OCI-LY7 (cell line): ENCODE measurements at regions not wholly inside any gene's neighbourhood (a gene's known extent, or its start where the extent isn't known, plus 50 kb on each side); places are given as distances from the start of the nearest gene placed in this dataset.

Experiments used
- BruUV-seq: library from RNA; stranded (reverse); fragments of 400-500 nt; replicated peaks from 2 replicates; lab custom pipeline; 2021; lab: Mats Ljungman, UMichigan
- CTCF ChIA-PET: fragments of 300-600 bp; sonication (Branson Sonifier 250); formaldehyde crosslinking; loops from one replicate; lab custom pipeline; 2022; ENCODE audit warnings: antibody characterized with exemption; ENCODE audit not compliant: unreplicated experiment; lab: Charles Lee
- POLR2A ChIA-PET: fragments of 300-600 bp; sonication (Branson Sonifier 250); formaldehyde crosslinking; loops from one replicate; lab custom pipeline; 2022; ENCODE audit warnings: antibody characterized with exemption; lab: Charles Lee
- DNase-seq: peaks from one replicate; pipeline ENCODE4 v3.0.0-alpha.2; 2015; ENCODE audit warnings: low spot score
- H2AFZ ChIP-seq: fragments of 200-600 bp; sonication (generic), shearing (Covaris generic); 2 replicates; pipeline ENCODE4 v1.6.1; 2014; ENCODE audit warnings: mild to moderate bottlenecking, antibody characterized with exemption, low read length, moderate library complexity
- H3K27ac ChIP-seq: fragments of 200-600 bp; sonication (generic); 2 replicates; pipeline ENCODE4 v1.5.1; 2014; ENCODE audit warnings: mixed run types, low read depth, mild to moderate bottlenecking, moderate library complexity, low read length, inconsistent platforms; ENCODE audit not compliant: poor library complexity, severe bottlenecking
- H3K36me3 ChIP-seq: fragments of 200-600 bp; sonication (generic); 2 replicates; pipeline ENCODE4 v1.6.1; 2014; ENCODE audit warnings: mild to moderate bottlenecking, antibody characterized with exemption, low read length, moderate library complexity, mixed read lengths; ENCODE audit not compliant: insufficient read depth
- H3K4me1 ChIP-seq: fragments of 200-600 bp; sonication (generic); 2 replicates; pipeline ENCODE4 v1.5.1; 2014; ENCODE audit warnings: mild to moderate bottlenecking, low read length; ENCODE audit not compliant: insufficient read depth, poor library complexity, severe bottlenecking
- H3K4me2 ChIP-seq: fragments of 200-600 bp; sonication (generic); 2 replicates; pipeline ENCODE4 v1.6.1; 2014; ENCODE audit warnings: mild to moderate bottlenecking, low read length
- H3K4me3 ChIP-seq: fragments of 200-600 bp; sonication (generic); 2 replicates; pipeline ENCODE4 v1.5.1; 2014; ENCODE audit warnings: mild to moderate bottlenecking, low read depth, low read length; ENCODE audit not compliant: poor library complexity, severe bottlenecking
- H3K79me2 ChIP-seq: fragments of 200-600 bp; sonication (generic); 2 replicates; pipeline ENCODE4 v1.6.1; 2016; ENCODE audit warnings: low read depth, mild to moderate bottlenecking, low read length, moderate library complexity, mixed read lengths; ENCODE audit not compliant: insufficient read depth
- H3K9me2 ChIP-seq: fragments of 200-600 bp; sonication (generic); 2 replicates; pipeline ENCODE4 v1.6.1; 2016; ENCODE audit warnings: mild to moderate bottlenecking, low read length, mixed read lengths; ENCODE audit not compliant: insufficient read depth
- H3K9me3 ChIP-seq: fragments of 200-600 bp; sonication (generic); 2 replicates; pipeline ENCODE4 v1.6.1; 2014; ENCODE audit warnings: mild to moderate bottlenecking, mixed run types, low read length, mixed read lengths
- H4K20me1 ChIP-seq: fragments of 200-600 bp; sonication (generic); 2 replicates; pipeline ENCODE4 v1.6.1; 2014; ENCODE audit warnings: mild to moderate bottlenecking, antibody characterized with exemption, low read length, moderate library complexity, mixed read lengths; ENCODE audit not compliant: insufficient read depth
- CTCF ChIP-seq: fragments of 200-600 bp; sonication (generic); conservative IDR thresholded peaks from 2 replicates; pipeline ENCODE4 v1.5.1; 2014; ENCODE audit warnings: mild to moderate bottlenecking, antibody characterized with exemption, low read length, moderate library complexity, mixed read lengths
- EZH2phosphoT487 ChIP-seq: fragments of 200-600 bp; sonication (generic); IDR thresholded peaks from 2 replicates; pipeline ENCODE4 v1.6.1; 2018; ENCODE audit warnings: low read depth, borderline replicate concordance, mild to moderate bottlenecking, mixed run types, antibody characterized with exemption, low read length, moderate library complexity, mixed read lengths
- intact Hi-C: fragments of 100-400 bp; cut with micrococcal nuclease; formaldehyde crosslinking; loops from one replicate; pipeline ENCODE4 v1.10.0; 2022; ENCODE audit not compliant: unreplicated experiment

GRCh38 chr17:6011206-6011605 lies 59.0 kb upstream of the WSCD1 start:
- no peaks in the 10 kb centered on the region for H3K36me3 ChIP-seq
- no peaks in the 10 kb centered on the region for H3K9me2 ChIP-seq
- no peaks in the 10 kb centered on the region for H3K4me1 ChIP-seq
- H3K4me2 ChIP-seq: no peak overlapping the region
- H3K79me2 ChIP-seq: no peaks in the 10 kb centered on the region
- no peaks in the 10 kb centered on the region for H3K9me3 ChIP-seq
- CTCF ChIA-PET: no interaction called here
- no peak overlapping the region for H2AFZ ChIP-seq
- no peak for DNase-seq
- BruUV-seq: no TSS peak
- no peaks in the 10 kb centered on the region for H4K20me1 ChIP-seq
- no peak overlapping the region for H3K4me3 ChIP-seq
- TF ChIP-seq CTCF (no peak), EZH2phosphoT487 (no peak)
- H3K27ac ChIP-seq: no peak overlapping the region
- POLR2A ChIA-PET: no interaction called here
- intact Hi-C loops: no loop called here

- intact Hi-C loops: no loop called here
- POLR2A ChIA-PET: interaction anchor here (0.6 kb wide), 1 partner anchor 19 kb away, joined by 4 read pairs; no protein-coding TSS in a partner anchor
- Histone ChIP-seq H3K4me2 (no peak overlapping the region), H3K27ac (no peak overlapping the region), H3K9me3 (no peaks in the 10 kb centered on the region), H3K79me2 (no peaks in the 10 kb centered on the region), H4K20me1 (no peaks in the 10 kb centered on the region), H2AFZ (no peak overlapping the region), H3K4me1 (no peaks in the 10 kb centered on the region), H3K36me3 (no peaks in the 10 kb centered on the region), H3K4me3 (no peak overlapping the region), H3K9me2 (no peaks in the 10 kb centered on the region)
- BruUV-seq: no TSS peak
- CTCF ChIA-PET: no interaction called here
- no peak for DNase-seq
- TF ChIP-seq CTCF (no peak), EZH2phosphoT487 (no peak)
Measured at GRCh38 chr17:6018788-6019187, 51.4 kb upstream of the WSCD1 start.

GRCh38 chr17:6019959-6020358 lies 50.2 kb upstream of the WSCD1 start:
- no TSS peak for BruUV-seq
- Histone ChIP-seq H3K4me1 (no peaks in the 10 kb centered on the region), H3K27ac (no peak overlapping the region), H3K4me2 (no peak overlapping the region), H3K4me3 (no peak overlapping the region), H3K9me3 (no peaks in the 10 kb centered on the region), H3K36me3 (no peaks in the 10 kb centered on the region), H3K9me2 (no peaks in the 10 kb centered on the region), H4K20me1 (no peaks in the 10 kb centered on the region), H2AFZ (no peak overlapping the region), H3K79me2 (no peaks in the 10 kb centered on the region)
- DNase-seq: no peak
- ChIA-PET CTCF (no interaction called here), POLR2A (no interaction called here)
- intact Hi-C loops: no loop called here
- TF ChIP-seq EZH2phosphoT487: no peak
- no peak for TF ChIP-seq CTCF
